ENCODE measurements at regions not wholly inside any gene's neighbourhood (a gene's known extent, or its start where the extent isn't known, plus 50 kb on each side); places are given as distances from the start of the nearest gene placed in this dataset.
"Not testable (repeated sequence)": the region's sequence is repeated elsewhere in the genome, so short reads cannot be mapped to it uniquely, and the experiment has no call there.

DNA sequence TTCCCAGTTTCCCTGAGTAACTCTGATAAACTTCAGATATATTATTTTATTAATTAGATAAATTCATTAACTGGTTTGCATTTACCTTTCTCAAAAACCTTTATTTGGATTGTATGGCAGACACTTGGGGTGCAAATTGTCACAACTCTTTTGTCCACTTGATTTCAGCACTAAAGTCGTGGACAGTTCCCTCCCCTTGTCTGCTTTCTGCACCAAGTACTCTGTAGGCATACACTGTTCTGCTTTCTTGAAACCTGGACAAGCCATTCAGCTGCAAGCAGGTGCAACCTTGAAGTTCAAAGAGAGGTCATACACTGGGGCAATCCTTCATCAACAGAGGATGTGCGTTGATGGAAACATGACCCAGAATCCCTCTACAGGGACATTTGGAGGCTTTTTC, 162.9 kb downstream of the ARL5B start:
- H3K27ac ChIP-seq (ENCODE audit: low read depth): no peak overlapping the region
- H3K36me3 ChIP-seq (ENCODE audit: insufficient read depth): no peaks in the 10 kb centered on the region
- H3K4me3 ChIP-seq (ENCODE audit: low read depth, low read length): no peak overlapping the region
- no peak for DNase-seq (ENCODE audit: extremely low spot score)
- no peaks in the 10 kb centered on the region for H3K4me1 ChIP-seq (ENCODE audit: insufficient read depth)
- 28% methylated on average over 2 of the region's 2 CpGs for WGBS

DNA sequence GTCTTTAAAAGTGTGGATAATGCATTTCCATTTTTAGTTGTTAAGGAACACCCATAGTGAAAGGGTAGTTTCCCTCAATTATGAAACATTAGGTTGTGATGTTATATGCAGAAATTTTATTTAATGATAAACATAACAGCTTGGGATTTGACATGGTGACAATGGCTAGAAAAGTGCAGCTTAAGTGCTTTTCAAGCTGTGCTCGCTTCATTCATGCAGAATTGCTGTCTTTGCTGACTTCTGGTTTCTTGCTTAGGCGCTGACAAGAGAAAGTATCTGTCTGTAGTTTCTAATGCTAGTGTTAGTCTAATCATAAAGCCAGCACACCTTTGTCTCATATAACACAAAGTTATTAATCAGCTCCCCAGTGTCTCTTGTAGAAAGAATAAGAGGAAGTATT, 170.0 kb downstream of the ARL5B start:
- Histone ChIP-seq H3K4me1 (ENCODE audit: insufficient read depth) (no peaks in the 10 kb centered on the region), H3K4me3 (ENCODE audit: low read depth, low read length) (no peak overlapping the region), H3K36me3 (ENCODE audit: insufficient read depth) (no peaks in the 10 kb centered on the region), H3K27ac (ENCODE audit: low read depth) (no peak overlapping the region)
- 74% methylated on average over 2 of the region's 2 CpGs for WGBS
- no peak for DNase-seq (ENCODE audit: extremely low spot score)

DNA sequence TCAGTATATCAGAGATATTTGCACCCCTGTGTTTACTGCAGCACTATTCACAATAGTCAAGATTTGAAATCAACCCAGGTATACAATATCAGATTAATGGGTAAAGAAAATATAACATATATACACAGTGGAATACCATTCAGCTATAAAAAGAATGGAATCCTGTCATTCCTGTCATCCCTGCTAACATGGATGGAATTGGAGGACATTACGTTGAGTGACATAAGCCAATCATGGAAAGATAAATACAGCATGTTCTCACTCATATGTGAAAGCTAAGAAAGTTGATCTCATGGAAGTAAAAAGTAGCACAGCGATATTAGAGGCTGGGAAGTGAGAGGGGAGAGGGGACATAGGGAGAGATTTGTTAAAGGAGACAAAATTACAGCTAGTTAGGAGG, 171.0 kb downstream of the ARL5B start:
- WGBS: 68% methylated on average over 2 of the region's 2 CpGs
- Histone ChIP-seq H3K4me1 (ENCODE audit: insufficient read depth) (no peaks in the 10 kb centered on the region), H3K27ac (ENCODE audit: low read depth) (no peak overlapping the region), H3K4me3 (ENCODE audit: low read depth, low read length) (no peak overlapping the region), H3K36me3 (ENCODE audit: insufficient read depth) (no peaks in the 10 kb centered on the region)
- DNase-seq (ENCODE audit: extremely low spot score): no peak

DNA sequence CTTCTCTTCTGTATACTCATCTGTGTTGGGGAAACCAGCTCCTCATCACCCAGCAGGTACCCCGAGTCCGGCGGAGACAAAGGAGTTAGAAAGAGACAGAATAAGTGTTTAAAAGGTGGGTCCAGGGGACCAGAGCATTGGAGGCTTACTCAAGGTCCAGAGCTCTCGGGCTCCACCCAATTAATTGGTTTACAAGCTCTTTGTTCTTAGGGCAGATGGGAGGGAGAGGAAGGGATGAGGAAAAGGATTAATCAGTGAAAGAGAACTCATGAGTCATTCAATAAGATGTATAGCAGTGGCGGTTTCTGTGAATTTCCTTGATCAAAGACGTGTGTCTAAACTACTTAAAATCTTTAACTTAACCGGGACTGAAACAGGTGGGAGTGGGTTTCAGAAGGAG, 192.0 kb upstream of the MALRD1 start:
- not testable (repeated sequence) for H3K4me1 ChIP-seq (ENCODE audit: insufficient read depth); H3K27ac ChIP-seq (ENCODE audit: low read depth); H3K36me3 ChIP-seq (ENCODE audit: insufficient read depth); DNase-seq (ENCODE audit: extremely low spot score); H3K4me3 ChIP-seq (ENCODE audit: low read depth, low read length)
- WGBS: 80% methylated on average over 7 of the region's 7 CpGs

DNA sequence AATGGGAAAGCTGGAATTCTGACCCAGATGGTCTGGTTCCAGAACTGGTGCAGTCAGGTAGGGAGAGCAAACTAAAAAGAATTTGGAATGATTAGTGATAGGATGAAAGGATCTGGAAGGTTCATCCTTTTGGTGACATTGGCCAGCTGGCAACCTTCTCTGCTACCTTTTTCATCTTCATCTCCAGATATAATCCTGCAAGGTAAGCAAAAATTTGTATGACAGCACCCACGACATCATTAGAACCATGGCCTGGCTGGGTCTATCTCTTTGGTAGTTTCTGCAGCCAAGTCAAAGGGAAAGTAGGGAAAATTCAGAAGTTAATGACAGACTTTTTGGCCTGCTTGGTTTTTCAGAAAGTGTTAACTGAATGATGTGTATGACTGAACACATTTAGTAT, 188.9 kb upstream of the MALRD1 start:
- DNase-seq (ENCODE audit: extremely low spot score): no peak

DNA sequence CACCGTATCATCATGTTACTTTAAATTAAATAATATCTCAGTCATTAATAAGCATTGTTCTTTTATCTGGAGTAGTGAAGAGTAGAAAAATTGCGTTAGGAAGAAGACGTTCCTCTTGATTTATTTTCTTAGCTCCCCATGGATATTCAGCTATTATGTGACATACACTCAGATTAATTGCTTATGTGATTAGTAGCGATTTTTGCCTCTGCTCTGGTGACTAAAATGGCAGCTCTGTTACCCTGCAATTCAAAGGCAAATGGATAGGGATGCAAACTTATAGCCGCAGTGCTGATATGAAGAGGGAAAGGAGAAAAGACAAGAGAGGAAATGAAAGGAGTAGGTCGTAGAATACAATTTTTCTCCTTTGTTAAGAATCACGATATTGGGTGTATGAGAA, 188.4 kb upstream of the MALRD1 start:
- no peak for DNase-seq (ENCODE audit: extremely low spot score)
- WGBS: 81% methylated on average over 7 of the region's 7 CpGs
- no peak overlapping the region for H3K4me3 ChIP-seq (ENCODE audit: low read depth, low read length)
- H3K4me1 ChIP-seq (ENCODE audit: insufficient read depth): no peaks in the 10 kb centered on the region
- no peak overlapping the region for H3K27ac ChIP-seq (ENCODE audit: low read depth)
- H3K36me3 ChIP-seq (ENCODE audit: insufficient read depth): no peaks in the 10 kb centered on the region

More for the DNA sequence above, 188.9 kb upstream of the MALRD1 start:
- Histone ChIP-seq H3K27ac (ENCODE audit: low read depth) (no peak overlapping the region), H3K36me3 (ENCODE audit: insufficient read depth) (no peaks in the 10 kb centered on the region), H3K4me3 (ENCODE audit: low read depth, low read length) (no peak overlapping the region), H3K4me1 (ENCODE audit: insufficient read depth) (no peaks in the 10 kb centered on the region)
- 57% methylated on average over 1 of the region's 1 CpG for WGBS

DNA sequence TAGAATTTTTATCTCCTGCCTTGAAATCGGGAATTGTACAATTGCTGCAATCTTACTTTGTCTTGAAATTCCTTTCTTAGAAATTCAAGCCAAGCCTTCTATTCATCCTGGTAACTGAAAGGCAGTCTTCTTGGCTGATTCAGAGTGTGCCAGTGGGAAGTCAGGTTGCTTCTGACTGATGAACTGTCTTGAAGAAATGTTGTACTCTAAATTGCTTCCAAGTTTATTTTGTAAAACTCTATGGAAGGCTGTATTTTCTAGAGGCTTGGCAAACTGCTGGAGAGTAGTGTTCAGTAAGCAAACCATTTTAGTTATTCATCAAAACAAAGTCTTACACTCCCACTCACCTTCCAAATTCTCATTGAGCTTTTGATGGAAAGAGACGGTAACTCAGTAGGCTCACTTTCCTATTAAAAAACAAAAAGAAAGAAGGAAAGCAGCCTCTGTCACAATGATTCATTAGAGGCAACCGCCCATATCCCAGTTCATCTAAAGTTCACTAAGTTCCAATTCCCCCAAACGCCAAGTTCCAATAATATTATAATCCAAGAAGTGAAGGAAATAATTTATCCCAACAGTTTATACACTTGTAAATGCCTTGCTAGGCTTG, 187.9 kb upstream of the MALRD1 start:
- WGBS: 29% methylated on average over 4 of the region's 4 CpGs
- Histone ChIP-seq H3K4me1 (ENCODE audit: insufficient read depth) (no peaks in the 10 kb centered on the region), H3K27ac (ENCODE audit: low read depth) (no peak overlapping the region), H3K4me3 (ENCODE audit: low read depth, low read length) (no peak overlapping the region), H3K36me3 (ENCODE audit: insufficient read depth) (no peaks in the 10 kb centered on the region)
- peak; percentile 14 for DNase-seq (ENCODE audit: extremely low spot score)

DNA sequence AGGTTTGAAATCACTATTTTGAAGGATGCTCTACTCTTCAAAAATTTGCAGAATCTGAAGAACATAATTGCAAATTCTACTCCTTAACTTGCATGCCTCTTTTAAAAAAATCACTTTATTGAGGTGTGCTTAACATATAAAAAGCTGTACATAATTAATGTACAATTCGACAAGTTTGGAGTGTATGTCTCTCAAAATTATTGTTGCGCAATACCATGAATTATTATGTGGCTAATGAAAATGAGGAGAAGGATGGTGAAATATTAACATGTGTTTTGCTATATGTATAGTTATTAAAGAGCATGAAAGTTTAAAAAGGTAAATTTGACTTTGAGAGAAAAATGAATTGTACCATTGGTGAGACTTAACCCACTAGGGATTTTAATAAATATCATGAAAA, 187.2 kb upstream of the MALRD1 start:
- Histone ChIP-seq H3K4me1 (ENCODE audit: insufficient read depth) (no peaks in the 10 kb centered on the region), H3K36me3 (ENCODE audit: insufficient read depth) (no peaks in the 10 kb centered on the region), H3K27ac (ENCODE audit: low read depth) (no peak overlapping the region), H3K4me3 (ENCODE audit: low read depth, low read length) (no peak overlapping the region)
- WGBS: 95% methylated on average over 2 of the region's 2 CpGs
- no peak for DNase-seq (ENCODE audit: extremely low spot score)

DNA sequence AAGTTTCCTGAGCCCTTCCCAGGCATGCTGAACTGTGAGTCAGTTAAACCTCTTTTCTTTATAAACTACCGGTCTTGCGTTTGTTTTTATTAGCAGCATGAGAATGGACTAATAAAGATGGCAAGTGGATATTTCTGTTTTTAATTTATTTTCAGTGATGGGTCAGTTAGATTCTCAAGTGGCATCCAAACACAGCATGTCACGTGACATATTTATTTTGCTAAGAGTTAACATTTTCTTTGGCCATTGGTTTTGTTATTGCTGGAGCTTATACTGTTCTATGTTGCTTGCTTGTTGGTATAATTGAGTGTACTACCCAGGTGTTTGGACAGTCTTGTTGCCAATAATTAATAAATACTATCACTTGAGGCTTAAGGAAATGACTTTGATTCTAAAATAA, 181.7 kb upstream of the MALRD1 start:
- Histone ChIP-seq H3K27ac (ENCODE audit: low read depth) (no peak overlapping the region), H3K4me3 (ENCODE audit: low read depth, low read length) (no peak overlapping the region)
- WGBS: 47% methylated on average over 3 of the region's 3 CpGs

DNA sequence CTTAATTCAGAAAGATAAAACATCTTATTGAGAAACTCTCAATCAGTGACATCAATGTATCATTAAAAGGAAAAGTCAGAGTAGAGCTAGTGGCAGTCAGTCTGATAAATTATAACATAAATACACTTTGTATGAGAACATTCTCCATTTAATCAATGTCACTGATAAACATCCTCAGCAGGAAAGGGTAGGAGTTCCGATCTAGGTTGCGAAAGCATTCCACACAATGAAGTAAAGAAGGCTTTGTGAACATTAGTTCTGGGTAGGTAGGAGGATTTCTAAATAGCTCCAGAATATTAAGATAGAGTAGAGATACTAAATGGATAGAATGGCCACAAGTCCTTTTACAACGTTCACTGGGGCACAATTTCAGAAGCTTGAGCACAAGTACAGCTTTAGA, 179.7 kb upstream of the MALRD1 start:
- 80% methylated on average over 3 of the region's 3 CpGs for WGBS
- no peak overlapping the region for H3K27ac ChIP-seq (ENCODE audit: low read depth)
- DNase-seq (ENCODE audit: extremely low spot score): no peak
- no peaks in the 10 kb centered on the region for H3K36me3 ChIP-seq (ENCODE audit: insufficient read depth)
- H3K4me1 ChIP-seq (ENCODE audit: insufficient read depth): no peaks in the 10 kb centered on the region
- H3K4me3 ChIP-seq (ENCODE audit: low read depth, low read length): no peak overlapping the region

More for the DNA sequence above, 181.7 kb upstream of the MALRD1 start:
- Histone ChIP-seq H3K4me1 (ENCODE audit: insufficient read depth) (no peaks in the 10 kb centered on the region), H3K36me3 (ENCODE audit: insufficient read depth) (no peaks in the 10 kb centered on the region)
- DNase-seq (ENCODE audit: extremely low spot score): no peak

DNA sequence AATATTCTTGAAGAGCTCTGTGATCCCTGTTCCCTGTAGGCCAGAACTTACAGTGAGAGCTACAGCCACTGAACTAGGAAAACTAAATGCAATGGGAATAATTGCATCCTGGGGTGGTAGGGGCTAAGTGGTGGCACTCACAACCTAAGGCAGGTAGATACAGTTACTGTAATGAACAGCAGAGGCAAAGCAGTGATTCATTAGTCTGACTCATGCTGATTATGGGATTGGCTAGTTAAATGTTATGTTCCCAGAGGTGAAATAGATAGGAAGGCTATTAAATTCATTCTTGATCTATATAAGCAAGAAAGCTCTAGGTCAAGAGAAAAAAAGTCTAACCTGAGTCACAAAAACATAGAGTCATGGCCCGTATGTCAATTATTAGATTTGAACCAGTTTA, 173.1 kb upstream of the MALRD1 start:
- Histone ChIP-seq H3K36me3 (ENCODE audit: insufficient read depth) (no peaks in the 10 kb centered on the region), H3K4me1 (ENCODE audit: insufficient read depth) (no peaks in the 10 kb centered on the region), H3K27ac (ENCODE audit: low read depth) (no peak overlapping the region), H3K4me3 (ENCODE audit: low read depth, low read length) (no peak overlapping the region)
- 86% methylated on average over 1 of the region's 1 CpG for WGBS
- no peak for DNase-seq (ENCODE audit: extremely low spot score)

DNA sequence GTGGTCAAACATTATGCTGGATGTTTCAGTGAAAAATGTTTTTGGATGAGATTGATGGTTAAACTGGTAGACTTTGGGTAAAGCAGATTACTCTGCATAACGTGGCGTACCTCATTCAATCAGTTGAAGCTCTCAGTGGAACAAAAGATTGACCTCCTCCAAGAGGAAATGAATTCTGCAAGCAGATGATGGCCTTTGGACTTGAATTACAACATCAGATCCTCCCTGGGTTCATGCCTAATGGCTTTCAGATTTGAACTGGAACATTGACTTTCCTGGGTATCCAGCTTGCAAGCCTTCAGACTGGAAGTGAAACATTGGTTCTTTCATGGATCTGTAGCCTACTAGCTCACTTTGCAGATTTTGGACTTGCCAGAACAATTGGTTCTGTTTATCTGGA, 169.3 kb upstream of the MALRD1 start:
- WGBS: 83% methylated on average over 2 of the region's 2 CpGs
- Histone ChIP-seq H3K36me3 (ENCODE audit: insufficient read depth) (no peaks in the 10 kb centered on the region), H3K4me3 (ENCODE audit: low read depth, low read length) (no peak overlapping the region), H3K4me1 (ENCODE audit: insufficient read depth) (no peaks in the 10 kb centered on the region), H3K27ac (ENCODE audit: low read depth) (no peak overlapping the region)
- DNase-seq (ENCODE audit: extremely low spot score): no peak

DNA sequence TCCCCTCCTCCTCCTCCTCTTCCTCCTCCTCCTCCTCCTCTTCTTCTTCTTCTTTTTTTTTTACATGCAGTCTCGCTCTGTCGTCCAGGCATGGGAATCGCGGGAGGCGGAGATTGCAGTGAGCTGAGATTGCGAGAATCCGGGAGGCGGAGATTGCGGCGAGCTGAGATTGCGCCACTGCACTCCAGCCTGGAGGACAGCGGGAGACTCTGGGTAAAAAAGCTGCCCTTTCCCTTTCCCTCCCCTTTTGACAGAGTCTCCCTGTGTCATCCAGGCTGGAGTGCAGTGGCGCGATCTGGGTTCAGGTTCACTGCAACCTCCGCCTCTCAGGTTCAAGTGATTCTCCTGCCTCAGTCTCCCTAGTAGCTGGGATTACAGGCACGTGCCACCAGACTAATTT, 168.1 kb upstream of the MALRD1 start:
- Histone ChIP-seq H3K4me1 (ENCODE audit: insufficient read depth) (no peaks in the 10 kb centered on the region), H3K27ac (ENCODE audit: low read depth) (no peak overlapping the region), H3K36me3 (ENCODE audit: insufficient read depth) (no peaks in the 10 kb centered on the region), H3K4me3 (ENCODE audit: low read depth, low read length) (no peak overlapping the region)
- WGBS: 74% methylated on average over 16 of the region's 16 CpGs
- DNase-seq (ENCODE audit: extremely low spot score): no peak

DNA sequence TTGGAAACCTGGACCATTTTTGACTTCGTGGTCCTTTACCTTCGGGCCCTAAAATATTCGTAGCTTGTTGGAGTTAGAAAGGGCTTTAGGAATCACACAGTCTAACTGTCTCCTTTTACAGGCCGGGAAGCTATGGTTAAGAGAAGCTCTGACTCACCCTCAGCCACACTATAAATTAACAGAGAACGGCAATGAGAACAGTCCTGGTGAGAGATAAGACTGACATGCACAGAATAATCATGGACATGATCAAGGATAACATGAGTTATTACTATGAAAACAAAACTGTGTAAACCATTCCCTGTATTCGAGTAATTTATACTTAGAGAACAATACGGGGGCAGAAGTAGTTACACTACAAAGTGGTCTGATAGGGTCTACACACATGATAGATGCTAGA, 162.5 kb upstream of the MALRD1 start:
- Histone ChIP-seq H3K4me1 (ENCODE audit: insufficient read depth) (no peaks in the 10 kb centered on the region), H3K36me3 (ENCODE audit: insufficient read depth) (no peaks in the 10 kb centered on the region), H3K4me3 (ENCODE audit: low read depth, low read length) (no peak overlapping the region), H3K27ac (ENCODE audit: low read depth) (no peak overlapping the region)
- DNase-seq (ENCODE audit: extremely low spot score): no peak
- 53% methylated on average over 7 of the region's 7 CpGs for WGBS

DNA sequence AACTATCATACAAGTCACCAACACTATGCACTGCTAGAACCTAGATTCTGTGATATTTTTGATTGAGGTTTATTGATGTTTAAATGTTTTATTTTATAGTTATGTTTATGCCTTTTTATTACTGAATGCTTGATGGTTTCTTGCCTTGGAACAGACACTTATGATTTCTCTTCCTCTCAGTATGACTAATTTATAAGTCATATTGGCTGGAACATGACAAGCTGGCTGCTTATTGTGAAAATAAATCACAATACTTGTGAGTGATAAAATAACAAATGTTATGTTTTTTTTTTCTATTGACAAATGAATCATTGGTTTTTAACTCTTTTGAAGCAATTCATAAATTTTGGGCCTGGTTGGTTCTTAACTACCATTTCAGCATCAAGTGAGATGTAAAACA, 142.0 kb upstream of the MALRD1 start:
- no peak overlapping the region for H3K4me3 ChIP-seq (ENCODE audit: low read depth, low read length)
- no peaks in the 10 kb centered on the region for H3K36me3 ChIP-seq (ENCODE audit: insufficient read depth)
- DNase-seq (ENCODE audit: extremely low spot score): no peak
- no peaks in the 10 kb centered on the region for H3K4me1 ChIP-seq (ENCODE audit: insufficient read depth)
- no peak overlapping the region for H3K27ac ChIP-seq (ENCODE audit: low read depth)
